IPS-18a (cell line): ENCODE measurements at regions not wholly inside any gene's neighbourhood (a gene's known extent, or its start where the extent isn't known, plus 50 kb on each side); places are given as distances from the start of the nearest gene placed in this dataset.

Experiments
- H3K27ac ChIP-seq: one replicate; pipeline ENCODE4 v1.5.1; 2013; ENCODE audit warnings: low read length
- H3K27me3 ChIP-seq: one replicate; pipeline ENCODE4 v1.6.1; 2013; ENCODE audit warnings: mild to moderate bottlenecking, low read length; ENCODE audit not compliant: control insufficient read depth, insufficient read depth
- H3K36me3 ChIP-seq: one replicate; pipeline ENCODE4 v1.6.1; 2013; ENCODE audit warnings: low read depth, low read length; ENCODE audit not compliant: control insufficient read depth
- H3K4me1 ChIP-seq: one replicate; pipeline ENCODE4 v1.6.1; 2013; ENCODE audit warnings: low read depth, low read length; ENCODE audit not compliant: control insufficient read depth
- H3K4me3 ChIP-seq: one replicate; pipeline ENCODE4 v1.5.1; 2013; ENCODE audit warnings: low read length
- H3K9ac ChIP-seq: one replicate; pipeline ENCODE4 v1.6.1; 2013; ENCODE audit warnings: mild to moderate bottlenecking, low read length, moderate library complexity
- H3K9me3 ChIP-seq: one replicate; pipeline ENCODE4 v1.6.1; 2013; ENCODE audit warnings: low read depth, low read length; ENCODE audit not compliant: control insufficient read depth

- Histone ChIP-seq H3K27me3 (no peaks in the 10 kb centered on the region), H3K9me3 (no peaks in the 10 kb centered on the region), H3K4me1 (peaks cover 2% of the 10 kb centered on the region), H3K36me3 (no peaks in the 10 kb centered on the region), H3K9ac (no peak overlapping the region), H3K4me3 (no peak overlapping the region), H3K27ac (no peak overlapping the region)
Measured at GRCh38 chr17:14664511-14664910, 363.6 kb downstream of the HS3ST3B1 start.

DNA sequence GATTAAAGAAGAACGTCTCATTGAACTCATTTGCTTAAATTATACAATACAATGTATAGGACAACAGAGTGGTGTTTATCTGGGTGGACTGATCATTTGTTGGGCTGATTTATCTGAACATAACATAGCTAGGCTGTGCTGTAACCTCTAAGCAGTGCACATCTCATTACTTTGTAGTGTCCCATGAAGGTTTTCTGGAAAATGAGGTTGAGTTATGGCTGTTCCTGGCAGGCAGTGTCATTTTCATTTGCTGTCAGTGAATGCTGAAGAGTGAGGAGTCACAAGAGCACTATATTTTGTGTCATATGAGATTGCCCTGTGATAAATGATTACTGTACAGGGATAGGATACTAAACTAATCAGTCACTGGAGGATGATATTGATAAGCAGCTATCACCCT, 340.2 kb downstream of the HS3ST3B1 start:
- no peaks in the 10 kb centered on the region for H3K36me3 ChIP-seq
- no peak overlapping the region for H3K27ac ChIP-seq
- H3K9ac ChIP-seq = no peak overlapping the region
- H3K4me3 ChIP-seq = no peak overlapping the region
- H3K9me3 ChIP-seq = no peaks in the 10 kb centered on the region
- H3K4me1 ChIP-seq = no peaks in the 10 kb centered on the region
- no peaks in the 10 kb centered on the region for H3K27me3 ChIP-seq

- no peak overlapping the region for H3K4me3 ChIP-seq
- no peaks in the 10 kb centered on the region for H3K4me1 ChIP-seq
- H3K9ac ChIP-seq = no peak overlapping the region
- H3K36me3 ChIP-seq = no peaks in the 10 kb centered on the region
- no peak overlapping the region for H3K27ac ChIP-seq
- no peaks in the 10 kb centered on the region for H3K27me3 ChIP-seq
- no peaks in the 10 kb centered on the region for H3K9me3 ChIP-seq
Measured at GRCh38 chr17:14637260-14637659, 336.4 kb downstream of the HS3ST3B1 start.

GRCh38 chr17:14630621-14631020, 329.7 kb downstream of the HS3ST3B1 start:
- no peaks in the 10 kb centered on the region for H3K27me3 ChIP-seq
- no peaks in the 10 kb centered on the region for H3K9me3 ChIP-seq
- no peak overlapping the region for H3K27ac ChIP-seq
- H3K4me1 ChIP-seq = no peaks in the 10 kb centered on the region
- no peak overlapping the region for H3K4me3 ChIP-seq
- no peak overlapping the region for H3K9ac ChIP-seq
- H3K36me3 ChIP-seq = no peaks in the 10 kb centered on the region

GRCh38 chr17:14630046-14630445, 329.2 kb downstream of the HS3ST3B1 start:
- no peaks in the 10 kb centered on the region for H3K36me3 ChIP-seq
- H3K9me3 ChIP-seq = no peaks in the 10 kb centered on the region
- H3K4me1 ChIP-seq = no peaks in the 10 kb centered on the region
- no peak overlapping the region for H3K4me3 ChIP-seq
- no peak overlapping the region for H3K27ac ChIP-seq
- no peaks in the 10 kb centered on the region for H3K27me3 ChIP-seq
- H3K9ac ChIP-seq = no peak overlapping the region

DNA sequence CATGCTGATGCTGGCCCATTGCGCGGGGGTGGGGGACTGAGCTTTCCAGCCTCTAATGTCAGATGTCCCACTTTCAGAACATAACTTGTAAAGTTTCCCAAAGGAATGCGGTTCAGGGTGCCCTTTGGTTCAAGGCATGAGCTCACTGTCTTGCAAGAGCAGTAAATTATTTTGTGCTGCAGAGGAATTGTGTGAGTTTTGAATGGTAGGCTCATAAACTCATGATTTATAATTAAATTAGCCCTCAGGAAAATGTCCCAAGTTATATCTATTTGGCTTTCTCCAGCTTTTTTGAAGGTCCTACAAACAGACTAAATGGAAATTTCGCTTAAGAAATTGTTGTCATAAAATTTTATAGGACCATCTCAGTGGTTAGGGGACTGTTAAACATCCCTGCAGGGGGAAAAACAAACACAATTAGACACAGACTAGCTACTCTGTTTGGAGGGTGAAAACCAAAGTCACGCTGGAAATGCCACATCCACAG, 321.8 kb downstream of the HS3ST3B1 start:
- Histone ChIP-seq H3K27me3 (no peaks in the 10 kb centered on the region), H3K27ac (no peak overlapping the region), H3K9me3 (no peaks in the 10 kb centered on the region), H3K4me3 (no peak overlapping the region), H3K9ac (no peak overlapping the region), H3K4me1 (no peaks in the 10 kb centered on the region), H3K36me3 (no peaks in the 10 kb centered on the region)

GRCh38 chr17:14621826-14622614, 321.1 kb downstream of the HS3ST3B1 start:
- no peaks in the 10 kb centered on the region for H3K4me1 ChIP-seq
- no peak overlapping the region for H3K27ac ChIP-seq
- H3K27me3 ChIP-seq = no peaks in the 10 kb centered on the region
- no peaks in the 10 kb centered on the region for H3K36me3 ChIP-seq
- no peak overlapping the region for H3K4me3 ChIP-seq
- no peaks in the 10 kb centered on the region for H3K9me3 ChIP-seq
- no peak overlapping the region for H3K9ac ChIP-seq

GRCh38 chr17:14619821-14620220, 318.9 kb downstream of the HS3ST3B1 start:
- Histone ChIP-seq H3K27ac (no peak overlapping the region), H3K9ac (no peak overlapping the region), H3K9me3 (no peaks in the 10 kb centered on the region), H3K36me3 (no peaks in the 10 kb centered on the region), H3K4me3 (no peak overlapping the region), H3K27me3 (no peaks in the 10 kb centered on the region), H3K4me1 (no peaks in the 10 kb centered on the region)

DNA sequence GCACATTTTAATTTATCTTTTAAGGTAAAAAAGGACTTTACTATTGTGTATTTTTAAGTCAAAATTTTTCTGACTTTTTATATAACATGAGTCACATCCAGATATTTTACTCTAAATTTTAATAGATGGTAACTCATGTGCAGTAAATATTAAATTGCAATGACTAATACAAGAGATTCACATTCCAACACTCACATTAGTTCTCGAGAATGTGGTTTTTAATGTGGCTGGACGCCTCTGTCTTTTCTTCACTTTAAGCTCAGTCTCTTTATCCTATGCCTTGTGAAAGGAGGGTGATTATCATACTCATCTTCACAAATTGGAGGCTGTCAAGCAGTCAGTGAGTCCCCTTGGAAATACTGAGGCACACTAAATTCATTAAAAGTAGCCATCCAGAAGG, 315.6 kb downstream of the HS3ST3B1 start:
- Histone ChIP-seq H3K4me3 (no peak overlapping the region), H3K4me1 (no peaks in the 10 kb centered on the region), H3K36me3 (no peaks in the 10 kb centered on the region), H3K27me3 (no peaks in the 10 kb centered on the region), H3K9me3 (no peaks in the 10 kb centered on the region), H3K9ac (no peak overlapping the region), H3K27ac (no peak overlapping the region)

DNA sequence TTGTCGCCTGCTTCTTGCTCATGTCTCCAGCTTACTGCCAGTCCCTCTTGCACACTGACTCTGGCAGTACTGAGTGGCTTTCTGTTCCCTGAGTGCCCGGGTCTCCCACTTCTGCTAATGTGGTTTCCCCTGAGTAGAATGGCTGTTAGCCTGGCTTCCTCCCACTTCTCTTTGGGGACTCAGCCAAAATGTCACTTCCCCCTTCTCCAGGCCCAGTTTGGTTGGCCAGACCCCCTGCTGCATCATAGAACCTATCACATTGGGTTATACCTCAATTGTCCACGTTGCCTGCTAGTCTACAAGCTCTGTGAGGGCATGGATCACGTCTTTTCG, 304.4 kb downstream of the HS3ST3B1 start:
- H3K9ac ChIP-seq = no peak overlapping the region

GRCh38 chr17:14604591-14605266, 303.8 kb downstream of the HS3ST3B1 start:
- no peak overlapping the region for H3K4me3 ChIP-seq

More for the DNA sequence above, 304.4 kb downstream of the HS3ST3B1 start:
- Histone ChIP-seq H3K36me3 (no peaks in the 10 kb centered on the region), H3K9me3 (no peaks in the 10 kb centered on the region), H3K4me1 (no peaks in the 10 kb centered on the region), H3K4me3 (no peak overlapping the region), H3K27ac (no peak overlapping the region), H3K27me3 (no peaks in the 10 kb centered on the region)

GRCh38 chr17:14596224-14596623, 295.3 kb downstream of the HS3ST3B1 start:
- Histone ChIP-seq H3K9me3 (no peaks in the 10 kb centered on the region), H3K9ac (no peak overlapping the region), H3K27me3 (no peaks in the 10 kb centered on the region), H3K4me1 (no peaks in the 10 kb centered on the region), H3K36me3 (no peaks in the 10 kb centered on the region), H3K27ac (no peak overlapping the region), H3K4me3 (no peak overlapping the region)

More at GRCh38 chr17:14604591-14605266, 303.8 kb downstream of the HS3ST3B1 start:
- H3K9ac ChIP-seq = no peak overlapping the region
- no peaks in the 10 kb centered on the region for H3K4me1 ChIP-seq
- no peaks in the 10 kb centered on the region for H3K9me3 ChIP-seq
- H3K27me3 ChIP-seq = no peaks in the 10 kb centered on the region
- no peaks in the 10 kb centered on the region for H3K36me3 ChIP-seq
- no peak overlapping the region for H3K27ac ChIP-seq
